Activated T-helper 2 cell treated with anti-CD3 and anti-CD28 coated beads, Interferon-gamma antibody, Interleukin-2, Interleukin-4, amounts not matched to agents 10 μg/mL and 5 μg/mL and 100 μg/mL, durations not matched to agents 14 hours and 24 hours and 36 hours (primary cell): ENCODE measurements at regions not wholly inside any gene's neighbourhood (a gene's known extent, or its start where the extent isn't known, plus 50 kb on each side); places are given as distances from the start of the nearest gene placed in this dataset.

Experiments
- DNase-seq: peaks from one replicate; pipeline ENCODE4 v3.0.0; 2021; ENCODE audit warnings: low spot score
- H3K27ac Mint-ChIP-seq: one replicate; pipeline ENCODE4 v1.8.0; 2021; ENCODE audit warnings: mixed read lengths
- H3K27me3 Mint-ChIP-seq: one replicate; pipeline ENCODE4 v1.8.0; 2021; ENCODE audit warnings: low read depth, mixed read lengths
- H3K36me3 Mint-ChIP-seq: one replicate; pipeline ENCODE4 v1.8.0; 2021; ENCODE audit warnings: low read depth, mixed read lengths
- H3K4me1 Mint-ChIP-seq: one replicate; pipeline ENCODE4 v1.8.0; 2021; ENCODE audit warnings: low read depth, mixed read lengths
- H3K4me3 Mint-ChIP-seq: one replicate; pipeline ENCODE4 v1.8.0; 2021; ENCODE audit warnings: low read depth, mild to moderate bottlenecking, moderate library complexity, mixed read lengths
- H3K9me3 Mint-ChIP-seq: one replicate; pipeline ENCODE4 v1.8.0; 2021; ENCODE audit warnings: mixed read lengths
- intact Hi-C: fragments of 100-400 bp; cut with micrococcal nuclease; formaldehyde crosslinking; loops from one replicate; pipeline ENCODE4 v1.15.1; 2023

GRCh38 chr4:176383273-176384077 lies 63.7 kb downstream of the SPCS3 start:
- Mint-ChIP-seq H3K27ac (no peak overlapping the region), H3K4me3 (no peak overlapping the region), H3K27me3 (peaks cover 6% of the 10 kb centered on the region), H3K9me3 (no peaks in the 10 kb centered on the region), H3K4me1 (no peaks in the 10 kb centered on the region), H3K36me3 (no peaks in the 10 kb centered on the region)
- no peak for DNase-seq
- intact Hi-C loops, result no loop called here

- H3K9me3 Mint-ChIP-seq, result no peaks in the 10 kb centered on the region
- no peak overlapping the region for H3K27ac Mint-ChIP-seq
- peaks cover 6% of the 10 kb centered on the region for H3K27me3 Mint-ChIP-seq
- DNase-seq, result no peak
- H3K4me3 Mint-ChIP-seq, result no peak overlapping the region
- H3K36me3 Mint-ChIP-seq, result no peaks in the 10 kb centered on the region
- H3K4me1 Mint-ChIP-seq, result no peaks in the 10 kb centered on the region
- intact Hi-C loops, result no loop called here
These were observed 65.8 kb downstream of the SPCS3 start for GRCh38 chr4:176385601-176386000.

- no peak overlapping the region for H3K27ac Mint-ChIP-seq
- H3K9me3 Mint-ChIP-seq, result no peaks in the 10 kb centered on the region
- DNase-seq, result no peak
- no peak overlapping the region for H3K4me3 Mint-ChIP-seq
- intact Hi-C loops, result no loop called here
- H3K36me3 Mint-ChIP-seq, result no peaks in the 10 kb centered on the region
- peaks cover 6% of the 10 kb centered on the region for H3K27me3 Mint-ChIP-seq
- no peaks in the 10 kb centered on the region for H3K4me1 Mint-ChIP-seq
These were observed 67.8 kb downstream of the SPCS3 start for GRCh38 chr4:176387571-176387970.

- intact Hi-C loops, result no loop called here
- DNase-seq, result no peak
- Mint-ChIP-seq H3K36me3 (no peaks in the 10 kb centered on the region), H3K27ac (no peak overlapping the region), H3K4me3 (no peak overlapping the region), H3K4me1 (no peaks in the 10 kb centered on the region), H3K9me3 (no peaks in the 10 kb centered on the region), H3K27me3 (no peaks in the 10 kb centered on the region)
These were observed 73.7 kb downstream of the SPCS3 start for GRCh38 chr4:176393306-176394013.

- intact Hi-C loops, result no loop called here
- Mint-ChIP-seq H3K9me3 (no peaks in the 10 kb centered on the region), H3K36me3 (no peaks in the 10 kb centered on the region)
These were observed 81.2 kb downstream of the SPCS3 start for GRCh38 chr4:176400816-176401461.

GRCh38 chr4:176404621-176405020 lies 84.9 kb downstream of the SPCS3 start:
- no peaks in the 10 kb centered on the region for H3K27me3 Mint-ChIP-seq
- intact Hi-C loops, result no loop called here
- no peaks in the 10 kb centered on the region for H3K4me1 Mint-ChIP-seq
- H3K36me3 Mint-ChIP-seq, result no peaks in the 10 kb centered on the region
- H3K9me3 Mint-ChIP-seq, result no peaks in the 10 kb centered on the region
- no peak for DNase-seq
- no peak overlapping the region for H3K4me3 Mint-ChIP-seq
- H3K27ac Mint-ChIP-seq, result no peak overlapping the region

More at GRCh38 chr4:176400816-176401461, 81.2 kb downstream of the SPCS3 start:
- H3K4me3 Mint-ChIP-seq, result no peak overlapping the region
- H3K27ac Mint-ChIP-seq, result no peak overlapping the region
- DNase-seq, result no peak
- no peaks in the 10 kb centered on the region for H3K27me3 Mint-ChIP-seq
- no peaks in the 10 kb centered on the region for H3K4me1 Mint-ChIP-seq

- Mint-ChIP-seq H3K27ac (no peak overlapping the region), H3K4me3 (no peak overlapping the region), H3K9me3 (no peaks in the 10 kb centered on the region), H3K4me1 (no peaks in the 10 kb centered on the region), H3K36me3 (no peaks in the 10 kb centered on the region), H3K27me3 (no peaks in the 10 kb centered on the region)
- no peak for DNase-seq
- intact Hi-C loops, result no loop called here
These were observed 86.5 kb downstream of the SPCS3 start for GRCh38 chr4:176406297-176406696.

GRCh38 chr4:176406736-176407135 lies 87.0 kb downstream of the SPCS3 start:
- Mint-ChIP-seq H3K36me3 (no peaks in the 10 kb centered on the region), H3K4me1 (no peaks in the 10 kb centered on the region), H3K4me3 (no peak overlapping the region), H3K9me3 (no peaks in the 10 kb centered on the region), H3K27ac (no peak overlapping the region), H3K27me3 (no peaks in the 10 kb centered on the region)
- DNase-seq, result no peak
- intact Hi-C loops, result no loop called here

- no peak overlapping the region for H3K27ac Mint-ChIP-seq
- intact Hi-C loops, result no loop called here
- no peak for DNase-seq
- H3K9me3 Mint-ChIP-seq, result no peaks in the 10 kb centered on the region
- H3K4me1 Mint-ChIP-seq, result no peaks in the 10 kb centered on the region
- H3K36me3 Mint-ChIP-seq, result no peaks in the 10 kb centered on the region
- no peak overlapping the region for H3K4me3 Mint-ChIP-seq
- no peaks in the 10 kb centered on the region for H3K27me3 Mint-ChIP-seq
These were observed 89.9 kb downstream of the SPCS3 start for GRCh38 chr4:176409627-176410026.

GRCh38 chr4:176413171-176413570 lies 93.4 kb downstream of the SPCS3 start:
- Mint-ChIP-seq H3K27me3 (no peaks in the 10 kb centered on the region), H3K4me1 (no peaks in the 10 kb centered on the region)
- intact Hi-C loops, result no loop called here

GRCh38 chr4:176422001-176422400 lies 102.2 kb downstream of the SPCS3 start:
- intact Hi-C loops, result no loop called here

More at GRCh38 chr4:176413171-176413570, 93.4 kb downstream of the SPCS3 start:
- Mint-ChIP-seq H3K27ac (no peak overlapping the region), H3K36me3 (no peaks in the 10 kb centered on the region), H3K9me3 (no peaks in the 10 kb centered on the region), H3K4me3 (no peak overlapping the region)
- no peak for DNase-seq

GRCh38 chr4:176422511-176422910 lies 102.7 kb downstream of the SPCS3 start:
- no peak overlapping the region for H3K27ac Mint-ChIP-seq
- intact Hi-C loops, result no loop called here
- no peaks in the 10 kb centered on the region for H3K4me1 Mint-ChIP-seq
- H3K36me3 Mint-ChIP-seq, result no peaks in the 10 kb centered on the region
- H3K4me3 Mint-ChIP-seq, result no peak overlapping the region
- H3K27me3 Mint-ChIP-seq, result no peaks in the 10 kb centered on the region
- H3K9me3 Mint-ChIP-seq, result no peaks in the 10 kb centered on the region
- no peak for DNase-seq

More at GRCh38 chr4:176422001-176422400, 102.2 kb downstream of the SPCS3 start:
- Mint-ChIP-seq H3K36me3 (no peaks in the 10 kb centered on the region), H3K27ac (no peak overlapping the region), H3K9me3 (no peaks in the 10 kb centered on the region), H3K4me1 (no peaks in the 10 kb centered on the region), H3K27me3 (no peaks in the 10 kb centered on the region), H3K4me3 (no peak overlapping the region)
- DNase-seq, result no peak

- Mint-ChIP-seq H3K27me3 (no peaks in the 10 kb centered on the region), H3K4me1 (no peaks in the 10 kb centered on the region), H3K36me3 (no peaks in the 10 kb centered on the region), H3K27ac (no peak overlapping the region), H3K9me3 (no peaks in the 10 kb centered on the region), H3K4me3 (no peak overlapping the region)
- no peak for DNase-seq
- intact Hi-C loops, result no loop called here
These were observed 105.3 kb downstream of the SPCS3 start for GRCh38 chr4:176425035-176425434.
